Endothelial cell of umbilical vein (primary cell): ENCODE measurements at regions not wholly inside any gene's neighbourhood (a gene's known extent, or its start where the extent isn't known, plus 50 kb on each side); places are given as distances from the start of the nearest gene placed in this dataset.

Source experiments
- BruUV-seq: library from RNA; stranded (reverse); fragments of 400-500 nt; replicated peaks from 2 replicates; lab custom pipeline; 2021; lab: Mats Ljungman, UMichigan
- CTCF ChIA-PET: fragments of 300-600, 350-600 bp; sonication (Branson Sonifier 250); formaldehyde crosslinking; loops from one replicate; lab custom pipeline; 2021; ENCODE audit warnings: antibody characterized with exemption, inconsistent platforms; lab: Charles Lee
- POLR2A ChIA-PET: fragments of 300-600, 350-600 bp; sonication (Branson Sonifier 250); formaldehyde crosslinking; loops from one replicate; lab custom pipeline; 2021; ENCODE audit warnings: antibody characterized with exemption, inconsistent platforms; lab: Charles Lee
- DNase-seq: peaks from one replicate; pipeline ENCODE4 v3.0.0-alpha.2; 2011; ENCODE audit warnings: low read depth, low spot score
- FAIRE-seq: peaks from 2 replicates; lab custom pipeline; 2011; peaks lifted over from hg19 to GRCh38; lab: Jason Lieb, UNC
- H2AFZ ChIP-seq: 2 replicates; pipeline ENCODE4 v1.6.0; 2012; ENCODE audit warnings: low read depth, low read length, control low read depth, inconsistent platforms
- H3K27ac ChIP-seq: 2 replicates; pipeline ENCODE4 v1.5.1; 2011; ENCODE audit warnings: low read depth, mild to moderate bottlenecking, control low read depth, low read length, moderate library complexity; ENCODE audit not compliant: insufficient read depth
- H3K27me3 ChIP-seq, 2 experiments: 2 replicates each; pipeline versions ENCODE4 v1.6.0 to v1.6.1; 2011; ENCODE audit warnings: low read length in 2 of 2, mixed read lengths in 1 of 2; ENCODE audit not compliant: control insufficient read depth in 2 of 2, insufficient read depth in 2 of 2
- H3K36me3 ChIP-seq, 2 experiments: 2 replicates in 1 of 2; 3 replicates in 1 of 2; pipeline ENCODE4 v1.5.1; 2011; ENCODE audit warnings: low read length in 2 of 2, mild to moderate bottlenecking in 1 of 2, moderate library complexity in 1 of 2; ENCODE audit not compliant: control insufficient read depth in 2 of 2, insufficient read depth in 2 of 2; ENCODE audit errors: extremely low read depth in 1 of 2
- H3K4me1 ChIP-seq: 3 replicates; pipeline ENCODE4 v1.5.1; 2011; ENCODE audit warnings: mild to moderate bottlenecking, low read length; ENCODE audit not compliant: control insufficient read depth, insufficient read depth; ENCODE audit errors: extremely low read depth
- H3K4me2 ChIP-seq: 2 replicates; pipeline ENCODE4 v1.6.1; 2011; ENCODE audit warnings: low read length, control low read depth, mixed read lengths; ENCODE audit not compliant: insufficient read depth
- H3K4me3 ChIP-seq, 3 experiments: fragments of 200-600 bp in 1 of 3; sonication (generic), shearing (Covaris generic) in 1 of 3; replicated peaks in 1 of 3; 2 replicates each; pipeline ENCODE4 v1.5.1; 2011 to 2016; ENCODE audit warnings: control low read depth in 3 of 3, low read length in 3 of 3, mild to moderate bottlenecking in 2 of 3, inconsistent platforms in 1 of 3, low read depth in 1 of 3, moderate library complexity in 1 of 3; ENCODE audit not compliant: insufficient read depth in 1 of 3
- H3K79me2 ChIP-seq: 2 replicates; pipeline ENCODE4 v1.6.0; 2012; ENCODE audit warnings: low read length, inconsistent platforms; ENCODE audit not compliant: control insufficient read depth, insufficient read depth
- H3K9ac ChIP-seq: replicated peaks from 2 replicates; pipeline ENCODE3; 2011; ENCODE audit warnings: low read length, control low read depth; ENCODE audit not compliant: insufficient read depth; ENCODE audit errors: extremely low read depth
- H3K9me1 ChIP-seq: replicated peaks from 3 replicates; pipeline ENCODE4 v1.6.0; 2011; ENCODE audit warnings: mild to moderate bottlenecking, low read length; ENCODE audit not compliant: control insufficient read depth, insufficient read depth; ENCODE audit errors: extremely low read depth
- H3K9me3 ChIP-seq: replicated peaks from 2 replicates; pipeline ENCODE4 v1.5.1; 2012; ENCODE audit warnings: low read length, inconsistent platforms; ENCODE audit not compliant: control insufficient read depth, insufficient read depth
- H4K20me1 ChIP-seq: replicated peaks from 2 replicates; pipeline ENCODE3; 2011; ENCODE audit warnings: mild to moderate bottlenecking, low read length; ENCODE audit not compliant: control insufficient read depth, insufficient read depth; ENCODE audit errors: extremely low read depth
- EZH2 ChIP-seq: IDR thresholded peaks from 2 replicates; pipeline ENCODE4 v1.6.1; 2012; ENCODE audit warnings: borderline replicate concordance, low read depth, mild to moderate bottlenecking, moderate library complexity, low read length, inconsistent platforms; ENCODE audit not compliant: severe bottlenecking
- FOS ChIP-seq: IDR thresholded peaks from 2 replicates; pipeline ENCODE4 v1.6.1; 2011; ENCODE audit warnings: mild to moderate bottlenecking, low read length, moderate library complexity, borderline replicate concordance; ENCODE audit not compliant: insufficient read depth
- GATA2 ChIP-seq: IDR thresholded peaks from 2 replicates; pipeline ENCODE4 v1.7.0; 2011; ENCODE audit warnings: low read depth, mild to moderate bottlenecking, moderate library complexity, mixed read lengths, low read length; ENCODE audit not compliant: insufficient read length, insufficient read depth
- JUN ChIP-seq: IDR thresholded peaks from 2 replicates; pipeline ENCODE4 v1.6.1; 2011; ENCODE audit warnings: borderline replicate concordance, low read depth; ENCODE audit not compliant: insufficient read length, insufficient read depth
- MYC ChIP-seq: IDR thresholded peaks from one replicate; pipeline ENCODE4 v1.6.1; 2011; ENCODE audit warnings: mild to moderate bottlenecking, low read depth, low read length
- POLR2A ChIP-seq: IDR thresholded peaks from 2 replicates; pipeline ENCODE4 v1.6.1; 2012; ENCODE audit warnings: low read depth, mild to moderate bottlenecking, control low read depth, low read length
- POLR2AphosphoS5 ChIP-seq: IDR thresholded peaks from 2 replicates; pipeline ENCODE4 v1.6.1; 2012; ENCODE audit warnings: low read depth, mild to moderate bottlenecking, control low read depth, low read length, moderate library complexity; ENCODE audit not compliant: insufficient read depth
- dilution Hi-C: fragments of 300-500 bp; cut with MboI; formaldehyde crosslinking; loops from one replicate; pipeline ENCODE4 v1.15.0; 2019; ENCODE audit warnings: low sequenced_read_pairs; ENCODE audit not compliant: extremely low pct_ligation_motif_present
- intact Hi-C: fragments of 100-400 bp; cut with micrococcal nuclease; formaldehyde crosslinking; loops from one replicate; pipeline ENCODE4 v1.10.0; 2022
- TF ChIP-seq, protein P1 (sequence below), 2 donors: IDR thresholded peaks; 1 replicate in 1 of 2; 2 replicates in 1 of 2; pipeline ENCODE4 v1.5.1; 2011; ENCODE audit warnings: low read length in 2 of 2, mild to moderate bottlenecking in 2 of 2, moderate library complexity in 2 of 2, control low read depth in 1 of 2, inconsistent platforms in 1 of 2, low read depth in 1 of 2; ENCODE audit not compliant: insufficient read depth in 1 of 2; ENCODE audit errors: extremely low read depth in 1 of 2
- TF ChIP-seq, protein P2 (sequence below): IDR thresholded peaks from 2 replicates; pipeline ENCODE4 v1.6.1; 2011; ENCODE audit not compliant: insufficient read depth, insufficient read length

DNA sequence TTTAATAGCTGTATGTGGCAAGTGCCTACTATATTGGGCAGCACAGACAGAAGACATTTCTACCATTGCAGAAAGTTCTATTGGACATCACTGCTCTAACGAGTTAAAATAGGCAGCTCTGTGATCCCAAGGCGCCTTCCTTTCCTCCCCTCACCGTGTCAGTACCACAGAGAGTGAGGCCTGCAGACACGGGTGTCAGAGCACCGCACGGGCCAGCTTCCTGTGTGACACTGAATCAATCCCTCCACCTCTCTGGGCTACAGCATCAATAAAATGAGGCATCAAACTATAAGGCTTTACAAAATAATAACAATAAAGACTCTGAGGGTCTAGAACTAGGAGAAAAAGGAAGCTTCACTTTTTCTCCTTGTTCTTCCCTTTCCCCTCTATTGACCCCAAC is 246.7 kb downstream of the FOXD2 start:
- Histone ChIP-seq H3K27ac (no peak overlapping the region), H3K9me3 (no peaks in the 10 kb centered on the region), H3K4me3 (no peak overlapping the region), H3K4me1 (no peaks in the 10 kb centered on the region), H3K9me1 (no peaks in the 10 kb centered on the region), H3K36me3 (no peaks in the 10 kb centered on the region), H4K20me1 (no peaks in the 10 kb centered on the region), H3K27me3 (peaks cover 2 to 6% of the 10 kb centered on the region in 2 experiments), H3K4me2 (no peak overlapping the region), H3K9ac (no peak overlapping the region), H2AFZ (no peak overlapping the region), H3K79me2 (no peaks in the 10 kb centered on the region)
- FAIRE-seq (no peak), DNase-seq (no peak)
- POLR2A ChIA-PET: no interaction called here
- no TSS peak for BruUV-seq
- TF ChIP-seq POLR2AphosphoS5: no peak
- no peak for TF ChIP-seq EZH2
- TF ChIP-seq, protein P1, sequence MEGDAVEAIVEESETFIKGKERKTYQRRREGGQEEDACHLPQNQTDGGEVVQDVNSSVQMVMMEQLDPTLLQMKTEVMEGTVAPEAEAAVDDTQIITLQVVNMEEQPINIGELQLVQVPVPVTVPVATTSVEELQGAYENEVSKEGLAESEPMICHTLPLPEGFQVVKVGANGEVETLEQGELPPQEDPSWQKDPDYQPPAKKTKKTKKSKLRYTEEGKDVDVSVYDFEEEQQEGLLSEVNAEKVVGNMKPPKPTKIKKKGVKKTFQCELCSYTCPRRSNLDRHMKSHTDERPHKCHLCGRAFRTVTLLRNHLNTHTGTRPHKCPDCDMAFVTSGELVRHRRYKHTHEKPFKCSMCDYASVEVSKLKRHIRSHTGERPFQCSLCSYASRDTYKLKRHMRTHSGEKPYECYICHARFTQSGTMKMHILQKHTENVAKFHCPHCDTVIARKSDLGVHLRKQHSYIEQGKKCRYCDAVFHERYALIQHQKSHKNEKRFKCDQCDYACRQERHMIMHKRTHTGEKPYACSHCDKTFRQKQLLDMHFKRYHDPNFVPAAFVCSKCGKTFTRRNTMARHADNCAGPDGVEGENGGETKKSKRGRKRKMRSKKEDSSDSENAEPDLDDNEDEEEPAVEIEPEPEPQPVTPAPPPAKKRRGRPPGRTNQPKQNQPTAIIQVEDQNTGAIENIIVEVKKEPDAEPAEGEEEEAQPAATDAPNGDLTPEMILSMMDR (IDR thresholded peaks at IDR 0.05; ENCODE audit: extremely low read depth in 1 of 2, insufficient read depth in 1 of 2, low read depth in 1 of 2, low read length in 2 of 2): no peak
- no peak for TF ChIP-seq JUN
- no peak for TF ChIP-seq FOS
- no peak for TF ChIP-seq MYC
- no peak for TF ChIP-seq POLR2A
- TF ChIP-seq, protein P2, sequence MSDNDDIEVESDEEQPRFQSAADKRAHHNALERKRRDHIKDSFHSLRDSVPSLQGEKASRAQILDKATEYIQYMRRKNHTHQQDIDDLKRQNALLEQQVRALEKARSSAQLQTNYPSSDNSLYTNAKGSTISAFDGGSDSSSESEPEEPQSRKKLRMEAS: no peak
- TF ChIP-seq GATA2: no peak
- dilution Hi-C loops (loop anchor here (25.0 kb wide), 1 partner anchor 222 kb away; no protein-coding TSS in a partner anchor), intact Hi-C loops (no loop called here)
- CTCF ChIA-PET: interaction anchor here (1.1 to 1.5 kb wide), 2 partner anchors 11 to 42 kb away, joined by 3 to 5 read pairs; no protein-coding TSS in a partner anchor
